Inflammatory macrophage treated with lipopolysaccharide for 4 hours (primary cell): ENCODE measurements at regions not wholly inside any gene's neighbourhood (a gene's known extent, or its start where the extent isn't known, plus 50 kb on each side); places are given as distances from the start of the nearest gene placed in this dataset.

ENCODE experiments used
- DNase-seq: peaks from one replicate; pipeline ENCODE4 v3.0.0-alpha.2; 2020

GRCh38 chr4:145230726-145231125 lies 50.3 kb upstream of the OTUD4 start:
- DNase-seq: no peak
